OCI-LY3 (cell line): ENCODE measurements at regions not wholly inside any gene's neighbourhood (a gene's known extent, or its start where the extent isn't known, plus 50 kb on each side); places are given as distances from the start of the nearest gene placed in this dataset.
A peak's percentile ranks its signal among the peaks of the same experiment; 100 is the strongest.

Experiments
- H2AFZ ChIP-seq: fragments of 200-600, 300-600 bp; shearing (Covaris generic); 2 replicates; pipeline ENCODE4 v1.6.0; 2014; ENCODE audit warnings: antibody characterized with exemption, low read depth, low read length
- H3K27ac ChIP-seq: fragments of 200-600, 300-600 bp; sonication (generic); 2 replicates; pipeline ENCODE4 v1.5.1; 2014; ENCODE audit warnings: mild to moderate bottlenecking, low read length, moderate library complexity, mixed read lengths
- H3K27me3 ChIP-seq: fragments of 200-600, 300-600 bp; sonication (generic); 2 replicates; pipeline ENCODE4 v1.6.1; 2014; ENCODE audit warnings: low read depth, low read length, mixed read lengths
- H3K36me3 ChIP-seq: fragments of 200-600, 300-600 bp; sonication (generic); replicated peaks from 2 replicates; pipeline ENCODE3; 2014; ENCODE audit warnings: low read depth, low read length, mixed read lengths
- H3K4me1 ChIP-seq: fragments of 300-600, 200-600 bp; sonication (generic); 2 replicates; pipeline ENCODE4 v1.6.1; 2014; ENCODE audit warnings: low read length, mixed read lengths
- H3K4me2 ChIP-seq: fragments of 200-600, 300-600 bp; sonication (generic); 2 replicates; pipeline ENCODE4 v1.6.1; 2014; ENCODE audit warnings: low read length, mixed read lengths
- H3K4me3 ChIP-seq: fragments of 300-600, 200-600 bp; sonication (generic); 2 replicates; pipeline ENCODE4 v1.5.1; 2014; ENCODE audit warnings: antibody characterized with exemption, mild to moderate bottlenecking, low read length, moderate library complexity
- H3K79me2 ChIP-seq: fragments of 300-600, 200-600 bp; shearing (Covaris generic); 2 replicates; pipeline ENCODE4 v1.6.1; 2014; ENCODE audit warnings: mild to moderate bottlenecking, low read length, mixed read lengths
- H3K9ac ChIP-seq: fragments of 300-600, 200-600 bp; shearing (Covaris generic); 2 replicates; pipeline ENCODE4 v1.6.0; 2014; ENCODE audit warnings: mild to moderate bottlenecking, low read length, moderate library complexity
- H3K9me3 ChIP-seq: fragments of 200-600, 300-600 bp; shearing (Covaris generic); 2 replicates; pipeline ENCODE4 v1.6.1; 2014; ENCODE audit warnings: low read length, mixed read lengths; ENCODE audit not compliant: insufficient read depth
- H4K20me1 ChIP-seq: fragments of 200-600, 300-600 bp; sonication (generic); 2 replicates; pipeline ENCODE4 v1.6.1; 2016; ENCODE audit warnings: low read length, mixed read lengths; ENCODE audit not compliant: insufficient read depth
- EZH2phosphoT487 ChIP-seq: fragments of 200-600 bp; shearing (Covaris generic); IDR thresholded peaks from 2 replicates; pipeline ENCODE4 v1.6.1; 2018; ENCODE audit warnings: antibody characterized with exemption, mixed run types, low read depth
- TF ChIP-seq, protein P1 (sequence below): fragments of 200-600, 300-600 bp; sonication (generic); IDR thresholded peaks from 2 replicates; pipeline ENCODE4 v1.5.1; 2014; ENCODE audit warnings: antibody characterized with exemption, low read length, low read depth

DNA sequence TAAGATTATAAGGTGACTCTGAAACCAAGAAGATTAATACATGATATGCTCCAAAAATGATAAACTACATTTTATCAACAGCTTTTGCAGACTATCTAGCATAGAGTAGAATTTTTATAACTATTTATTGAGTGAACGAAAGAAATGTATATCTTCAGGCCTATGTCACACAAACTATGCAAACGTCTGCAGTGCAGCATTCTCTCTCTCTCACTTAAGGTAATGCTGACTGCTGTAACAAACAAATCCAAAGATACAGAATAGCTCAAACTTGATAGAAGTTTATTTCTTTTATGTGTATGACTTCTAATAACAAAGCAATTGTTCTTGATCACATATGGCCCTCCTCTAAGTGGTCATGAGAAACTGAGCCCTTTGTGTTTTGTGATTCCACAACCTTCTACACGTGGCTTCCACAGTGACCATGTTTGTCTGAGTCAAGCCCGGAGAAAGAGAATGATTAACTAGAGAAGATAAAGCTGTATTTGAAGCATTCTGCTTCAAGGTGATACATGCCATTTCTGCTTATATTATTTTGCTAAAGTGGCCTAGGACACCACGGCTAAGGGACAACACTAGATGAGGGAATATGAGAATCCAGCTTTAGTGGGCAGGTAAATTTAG lies 1352.7 kb upstream of the TMEM132C start:
- TF ChIP-seq, protein P1, sequence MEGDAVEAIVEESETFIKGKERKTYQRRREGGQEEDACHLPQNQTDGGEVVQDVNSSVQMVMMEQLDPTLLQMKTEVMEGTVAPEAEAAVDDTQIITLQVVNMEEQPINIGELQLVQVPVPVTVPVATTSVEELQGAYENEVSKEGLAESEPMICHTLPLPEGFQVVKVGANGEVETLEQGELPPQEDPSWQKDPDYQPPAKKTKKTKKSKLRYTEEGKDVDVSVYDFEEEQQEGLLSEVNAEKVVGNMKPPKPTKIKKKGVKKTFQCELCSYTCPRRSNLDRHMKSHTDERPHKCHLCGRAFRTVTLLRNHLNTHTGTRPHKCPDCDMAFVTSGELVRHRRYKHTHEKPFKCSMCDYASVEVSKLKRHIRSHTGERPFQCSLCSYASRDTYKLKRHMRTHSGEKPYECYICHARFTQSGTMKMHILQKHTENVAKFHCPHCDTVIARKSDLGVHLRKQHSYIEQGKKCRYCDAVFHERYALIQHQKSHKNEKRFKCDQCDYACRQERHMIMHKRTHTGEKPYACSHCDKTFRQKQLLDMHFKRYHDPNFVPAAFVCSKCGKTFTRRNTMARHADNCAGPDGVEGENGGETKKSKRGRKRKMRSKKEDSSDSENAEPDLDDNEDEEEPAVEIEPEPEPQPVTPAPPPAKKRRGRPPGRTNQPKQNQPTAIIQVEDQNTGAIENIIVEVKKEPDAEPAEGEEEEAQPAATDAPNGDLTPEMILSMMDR: no peak
- TF ChIP-seq EZH2phosphoT487: no peak

DNA sequence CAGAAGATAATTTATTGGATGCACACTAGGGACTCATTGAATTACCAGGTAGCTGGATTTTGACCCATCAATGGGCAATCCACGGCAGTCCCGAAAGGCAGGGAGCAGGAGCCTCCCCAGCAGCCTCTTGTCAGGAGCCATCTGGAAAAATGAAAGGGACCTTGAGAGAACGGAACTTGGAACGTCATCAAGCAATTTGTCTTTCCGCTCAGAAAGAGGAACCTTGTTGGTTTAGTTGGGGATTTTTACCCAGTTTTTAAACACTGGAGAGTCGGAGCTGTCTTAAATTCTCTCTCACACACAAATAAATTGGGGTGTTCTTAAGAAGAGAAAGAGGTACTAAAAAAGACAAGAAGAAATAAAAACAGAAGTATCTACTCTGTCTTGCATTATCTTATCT lies 1351.7 kb upstream of the TMEM132C start:
- no peak overlapping the region for H3K9ac ChIP-seq
- H3K27ac ChIP-seq: no peak overlapping the region
- H3K4me1 ChIP-seq: no peaks in the 10 kb centered on the region
- H3K9me3 ChIP-seq: no peaks in the 10 kb centered on the region
- no peaks in the 10 kb centered on the region for H3K27me3 ChIP-seq
- H3K4me3 ChIP-seq: no peak overlapping the region
- no peak overlapping the region for H2AFZ ChIP-seq
- H4K20me1 ChIP-seq: no peaks in the 10 kb centered on the region
- no peaks in the 10 kb centered on the region for H3K79me2 ChIP-seq
- H3K4me2 ChIP-seq: peak overlapping the region; percentile 15; the same call in 1 of the 2 replicates
- TF ChIP-seq EZH2phosphoT487: no peak
- TF ChIP-seq, protein P1: no peak
- no peaks in the 10 kb centered on the region for H3K36me3 ChIP-seq

More for the DNA sequence above, 1352.7 kb upstream of the TMEM132C start:
- Histone ChIP-seq H4K20me1 (no peaks in the 10 kb centered on the region), H3K36me3 (no peaks in the 10 kb centered on the region), H2AFZ (no peak overlapping the region), H3K79me2 (no peaks in the 10 kb centered on the region), H3K27ac (no peak overlapping the region), H3K27me3 (no peaks in the 10 kb centered on the region), H3K9me3 (no peaks in the 10 kb centered on the region), H3K9ac (no peak overlapping the region), H3K4me1 (no peaks in the 10 kb centered on the region), H3K4me3 (no peak overlapping the region), H3K4me2 (no peak overlapping the region)

DNA sequence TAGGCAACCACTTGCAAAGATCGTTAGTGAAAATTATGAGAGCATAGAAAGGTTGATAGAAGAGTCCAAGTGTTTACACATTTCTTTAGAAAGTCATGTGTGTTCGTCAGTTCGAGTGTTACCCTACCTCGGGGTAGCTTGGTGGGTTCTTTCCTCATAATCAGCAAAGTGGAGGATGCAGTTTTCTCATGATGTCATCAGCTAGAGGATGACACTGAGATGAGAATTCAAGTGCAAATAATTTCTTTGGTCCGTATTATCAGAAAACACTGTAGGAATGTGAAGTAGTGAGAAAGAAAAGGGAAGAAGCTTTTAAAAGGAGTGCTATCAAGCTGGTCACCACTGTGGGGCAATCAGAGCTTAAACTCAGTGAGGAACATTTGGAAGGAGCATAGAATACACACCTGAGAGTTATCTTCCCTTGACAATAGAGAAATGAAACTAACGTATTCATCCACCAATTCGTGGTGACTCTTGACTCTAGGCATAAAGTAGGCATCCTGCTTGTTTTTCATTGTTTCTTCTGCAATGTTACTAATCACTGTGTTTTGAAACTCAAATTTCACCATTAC lies 1340.9 kb upstream of the TMEM132C start:
- no peaks in the 10 kb centered on the region for H3K27me3 ChIP-seq
- no peak overlapping the region for H3K27ac ChIP-seq
- peak overlapping the region; percentile 23; the same call in 1 of the 2 replicates for H3K4me2 ChIP-seq
- peaks cover 9% of the 10 kb centered on the region; the same call in 1 of the 2 replicates for H3K4me1 ChIP-seq
- H3K9me3 ChIP-seq: no peaks in the 10 kb centered on the region
- H3K9ac ChIP-seq: no peak overlapping the region
- H4K20me1 ChIP-seq: no peaks in the 10 kb centered on the region
- no peaks in the 10 kb centered on the region for H3K79me2 ChIP-seq
- H3K4me3 ChIP-seq: no peak overlapping the region
- no peak overlapping the region for H2AFZ ChIP-seq
- no peak for TF ChIP-seq EZH2phosphoT487
- TF ChIP-seq, protein P1: peak; percentile 52
- no peaks in the 10 kb centered on the region for H3K36me3 ChIP-seq

DNA sequence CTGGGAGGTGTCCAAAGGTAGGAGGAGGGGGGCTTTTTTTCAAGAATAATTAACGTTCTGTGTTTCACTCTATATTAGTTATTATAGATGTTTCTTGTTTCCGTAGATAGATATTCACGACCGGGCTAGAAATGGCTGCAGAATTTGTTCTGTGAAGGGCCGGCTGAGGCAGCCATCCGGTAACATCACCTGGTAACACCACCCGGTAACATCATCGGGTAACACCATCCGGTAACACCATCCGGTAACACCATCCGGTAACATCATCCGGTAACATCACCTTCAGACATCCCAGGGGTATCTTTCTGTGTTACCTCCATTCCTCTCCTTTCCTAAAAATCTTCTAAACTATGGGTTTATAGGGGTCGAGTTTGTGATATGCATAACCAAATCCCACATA lies 1336.7 kb upstream of the TMEM132C start:
- Histone ChIP-seq H3K27me3 (no peaks in the 10 kb centered on the region), H3K9me3 (no peaks in the 10 kb centered on the region), H3K9ac (no peak overlapping the region), H3K27ac (no peak overlapping the region), H3K4me2 (no peak overlapping the region), H2AFZ (no peak overlapping the region), H3K79me2 (no peaks in the 10 kb centered on the region), H3K36me3 (no peaks in the 10 kb centered on the region), H3K4me1 (peaks cover 5% of the 10 kb centered on the region; the same call in 1 of the 2 replicates), H3K4me3 (no peak overlapping the region), H4K20me1 (no peaks in the 10 kb centered on the region)
- TF ChIP-seq, protein P1: no peak
- no peak for TF ChIP-seq EZH2phosphoT487
